Stimulated activated CD4-positive, alpha-beta T cell treated with anti-CD3 and anti-CD28 coated beads, TNF-alpha, amount 100 ng/mL, for 24 hours (primary cell): ENCODE measurements at regions not wholly inside any gene's neighbourhood (a gene's known extent, or its start where the extent isn't known, plus 50 kb on each side); places are given as distances from the start of the nearest gene placed in this dataset.
A peak's percentile ranks its signal among the peaks of the same experiment; 100 is the strongest.
"Not testable (repeated sequence)": the region's sequence is repeated elsewhere in the genome, so short reads cannot be mapped to it uniquely, and the experiment has no call there.

Experiments
- DNase-seq, 3 experiments: peaks; one replicate each; pipeline ENCODE4 v3.0.0-alpha.2; 2020; ENCODE audit warnings: low read depth in 3 of 3

DNA sequence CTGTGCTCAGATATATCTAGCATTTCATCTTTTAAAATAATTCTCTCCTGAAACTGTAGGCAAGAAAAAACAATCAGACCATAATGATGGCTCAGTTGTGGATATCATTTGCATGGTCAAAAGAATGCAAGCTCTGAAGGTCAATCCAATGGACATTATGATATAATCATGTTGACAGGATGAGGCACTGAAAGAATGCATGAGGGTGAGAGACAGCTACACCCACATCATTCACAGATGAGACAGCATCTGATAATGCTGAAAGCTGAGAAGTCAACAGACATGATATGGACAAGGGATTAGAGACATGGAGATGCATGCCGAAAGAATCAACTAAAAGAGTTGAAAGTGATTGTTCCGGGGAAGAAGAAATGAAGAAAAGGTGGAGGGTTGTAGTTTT, 346.4 kb upstream of the CDH5 start:
- DNase-seq: no peak

GRCh38 chr16:66019502-66019901, 347.0 kb upstream of the CDH5 start:
- DNase-seq: not testable (repeated sequence)

DNA sequence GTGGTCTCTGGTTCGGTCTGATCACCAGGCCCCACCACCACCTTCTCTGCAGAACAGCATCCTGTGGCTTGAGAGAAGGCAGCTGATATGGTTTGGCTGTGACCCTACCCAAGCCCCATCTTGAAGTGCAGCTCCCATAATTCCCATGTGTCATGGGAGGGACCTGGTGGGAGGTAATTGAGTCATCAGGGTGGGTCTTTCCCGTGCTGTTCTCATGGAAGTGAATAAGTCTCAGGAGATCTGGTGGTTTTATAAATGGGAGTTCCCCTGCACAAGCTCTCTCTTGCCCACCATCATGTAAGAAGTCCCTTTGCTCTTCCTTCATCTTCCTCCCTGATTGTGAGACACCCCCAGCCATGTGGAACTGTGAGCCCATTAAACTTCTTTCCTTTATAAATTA, 352.3 kb upstream of the CDH5 start:
- no peak for DNase-seq

- no peak for DNase-seq
Observed at GRCh38 chr16:66013486-66013885, 353.0 kb upstream of the CDH5 start.

GRCh38 chr16:66008136-66008535, 358.4 kb upstream of the CDH5 start:
- no peak for DNase-seq

DNA sequence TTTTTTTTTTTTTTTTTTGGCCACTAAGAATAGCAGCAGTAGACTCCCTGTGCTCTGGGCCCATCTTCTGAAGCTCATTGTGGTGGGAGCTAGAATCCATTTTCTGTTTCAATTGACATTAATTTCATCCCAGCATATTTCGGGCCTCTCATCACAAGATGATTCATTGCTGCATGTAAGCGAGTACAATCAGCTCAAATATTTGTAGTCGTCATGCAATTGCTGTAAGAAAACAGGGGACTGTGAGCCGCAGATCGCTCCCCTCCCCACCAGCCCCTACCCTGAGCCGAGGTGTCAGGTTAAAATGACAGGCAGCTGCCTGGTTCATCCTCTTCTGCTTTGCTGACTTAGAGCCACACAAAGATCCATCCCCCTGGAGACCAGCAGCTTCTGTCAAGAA, 358.8 kb upstream of the CDH5 start:
- no peak for DNase-seq

DNA sequence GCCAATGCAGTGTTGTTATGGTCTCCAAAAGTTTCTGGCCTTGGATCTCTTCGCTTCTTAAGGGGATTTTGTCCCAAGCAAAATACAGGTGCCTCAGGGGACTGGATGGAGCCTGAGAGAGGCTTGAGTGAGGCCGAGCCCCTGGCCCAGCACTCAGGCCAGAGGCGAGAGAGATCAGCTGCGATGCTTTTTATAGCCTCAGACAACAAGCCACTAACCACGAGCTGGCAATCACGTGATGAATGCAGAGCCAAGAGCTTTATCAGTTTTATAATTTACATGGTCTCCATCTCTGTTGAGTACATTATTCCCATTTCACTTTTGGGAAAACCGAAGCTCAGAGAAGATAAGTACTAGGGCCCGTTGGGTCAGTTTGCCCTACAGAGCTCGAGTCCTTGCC, 360.0 kb upstream of the CDH5 start:
- DNase-seq: no peak

- no peak for DNase-seq
Observed at GRCh38 chr16:66004699-66005098, 361.8 kb upstream of the CDH5 start.

GRCh38 chr16:66003201-66003600, 363.3 kb upstream of the CDH5 start:
- no peak for DNase-seq

DNA sequence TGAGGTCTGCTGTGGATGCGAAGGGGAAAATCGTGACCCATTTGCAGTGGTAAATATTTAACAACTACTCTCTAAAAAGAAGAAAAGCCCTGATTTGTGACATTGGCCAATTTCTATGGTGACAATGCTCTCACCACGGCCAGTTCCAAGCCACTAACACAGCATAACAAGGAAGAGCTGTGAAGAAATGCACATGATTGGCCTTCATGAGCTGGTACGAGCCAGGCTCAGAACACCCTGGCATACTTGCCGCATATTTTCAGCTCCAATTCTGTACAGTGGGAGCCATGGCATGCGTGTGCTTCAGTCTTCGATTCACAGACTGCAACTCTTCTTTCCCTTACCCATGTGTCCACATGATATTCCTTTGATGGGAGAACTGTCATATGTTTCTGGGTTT, 363.9 kb upstream of the CDH5 start:
- DNase-seq: no peak

DNA sequence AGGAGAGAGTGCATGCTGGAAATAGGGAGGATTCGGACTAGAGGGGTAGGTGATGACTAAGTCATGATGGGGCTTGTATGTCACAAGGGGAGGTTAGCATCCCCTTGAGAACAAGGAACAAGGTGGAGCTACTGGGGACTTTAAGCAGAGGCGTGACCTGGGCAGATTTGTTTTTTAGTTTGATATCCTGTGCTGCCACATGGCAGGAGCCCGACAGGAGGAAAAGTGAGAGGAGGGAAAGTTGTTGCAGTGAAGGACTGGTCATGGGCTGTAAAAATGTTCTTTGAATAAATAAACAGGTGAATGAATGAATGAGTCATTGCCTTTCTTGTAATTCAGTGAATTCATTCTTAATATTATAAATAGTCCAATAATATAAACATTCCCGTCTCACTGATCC, 365.1 kb upstream of the CDH5 start:
- no peak for DNase-seq

- DNase-seq: no peak
Observed at GRCh38 chr16:65998443-65998842, 368.0 kb upstream of the CDH5 start.

DNA sequence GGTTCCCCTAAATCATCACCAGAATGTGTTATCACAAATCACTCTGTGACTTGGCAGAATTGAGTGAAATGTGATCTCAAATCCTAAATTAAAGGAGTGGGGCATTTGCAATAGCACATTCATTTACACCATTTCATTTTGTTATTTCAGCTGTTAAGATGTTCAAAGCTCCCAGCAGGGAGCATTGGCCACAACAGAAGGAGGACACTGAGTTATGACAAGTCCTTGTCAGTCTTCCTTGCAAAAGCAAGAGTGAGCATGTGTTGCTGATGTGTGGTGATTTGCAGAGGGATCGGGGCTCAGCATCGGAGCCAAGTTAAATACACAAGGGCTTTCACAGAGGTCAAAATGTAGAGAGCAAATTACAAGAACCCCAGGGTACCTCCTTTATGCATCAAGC, 372.2 kb upstream of the CDH5 start:
- DNase-seq: no peak

- DNase-seq: no peak
Observed at GRCh38 chr16:65991149-65991701, 375.3 kb upstream of the CDH5 start.

- no peak for DNase-seq
Observed at GRCh38 chr16:65989861-65990604, 376.5 kb upstream of the CDH5 start.

GRCh38 chr16:65988024-65988595, 378.4 kb upstream of the CDH5 start:
- no peak for DNase-seq

- no peak for DNase-seq
Observed at GRCh38 chr16:65984296-65984695, 382.2 kb upstream of the CDH5 start.

- DNase-seq: no peak
Observed at GRCh38 chr16:65981057-65981456, 385.4 kb upstream of the CDH5 start.

GRCh38 chr16:65975049-65975708, 391.3 kb upstream of the CDH5 start:
- DNase-seq: peak in 1 of 3 experiments; percentile 2

GRCh38 chr16:65967376-65967775, 399.1 kb upstream of the CDH5 start:
- no peak for DNase-seq

DNA sequence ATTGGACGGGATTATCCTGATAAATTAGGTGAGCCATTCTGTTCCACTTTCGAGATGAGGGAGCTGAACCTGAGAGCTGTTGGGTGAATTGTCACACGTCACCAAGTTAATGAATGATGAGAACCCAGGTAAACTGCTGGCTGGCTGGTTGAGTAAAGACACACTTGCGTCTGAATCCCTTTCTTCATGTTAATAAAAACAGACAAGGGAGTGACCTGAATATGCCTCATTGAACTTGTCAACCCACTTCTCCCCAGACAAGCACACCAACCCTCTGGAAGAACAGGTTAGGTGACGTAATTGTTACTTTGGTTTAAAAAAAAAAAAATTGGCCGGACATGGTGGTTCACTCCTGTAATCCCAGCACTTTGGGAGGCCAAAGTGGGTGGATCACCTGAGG, 400.9 kb upstream of the CDH5 start:
- DNase-seq: no peak

- DNase-seq: no peak
Observed at GRCh38 chr16:65964752-65965151, 401.7 kb upstream of the CDH5 start.
